ENCODE measurements at regions not wholly inside any gene's neighbourhood (a gene's known extent, or its start where the extent isn't known, plus 50 kb on each side); places are given as distances from the start of the nearest gene placed in this dataset.

DNA sequence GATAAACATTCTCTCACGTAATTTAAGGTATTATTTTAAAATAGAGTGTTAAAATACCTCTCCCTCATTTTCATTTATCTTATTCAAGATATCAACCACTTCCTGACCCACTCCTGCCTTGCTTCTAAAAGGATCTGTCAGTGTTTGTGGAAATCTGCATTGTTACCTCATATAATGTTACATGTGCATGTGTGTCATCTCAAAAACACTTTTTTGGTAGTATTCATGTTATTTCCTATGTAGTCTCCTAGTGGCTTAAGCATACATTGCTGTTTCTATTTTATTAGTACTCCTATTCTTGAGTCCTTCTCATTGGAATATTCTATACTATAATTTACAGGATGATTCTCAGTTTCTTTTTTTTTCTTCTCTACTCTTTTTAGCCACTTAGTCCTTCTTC is 1360.7 kb upstream of the CELF2 start:
- no peaks in the 10 kb centered on the region for H4K20me1 ChIP-seq (ENCODE audit: control insufficient read depth, extremely low read depth, insufficient read depth, low read length)
- H3K79me2 ChIP-seq (ENCODE audit: control insufficient read depth, insufficient read depth, low read length) = no peaks in the 10 kb centered on the region
- no peak for TF ChIP-seq EZH2 (IDR thresholded peaks at IDR 0.05; ENCODE audit: low read length)
- TF ChIP-seq CTCF (optimal IDR thresholded peaks at IDR 0.05 in 1 of 3, IDR thresholded peaks at IDR 0.05 in 1 of 3, conservative IDR thresholded peaks at IDR 0.05 in 1 of 3; ENCODE audit: extremely low read depth in 1 of 3, insufficient read depth in 2 of 3, low read length in 3 of 3) = no peak
- H3K4me3 ChIP-seq (ENCODE audit: control insufficient read depth in 2 of 3, extremely low read depth in 1 of 3, insufficient read depth in 2 of 3, low read depth in 1 of 3, low read length in 3 of 3) = no peak overlapping the region
- H2AFZ ChIP-seq (ENCODE audit: control insufficient read depth, low read length) = no peak overlapping the region
- DNase-seq (ENCODE audit: low read depth, low spot score) (no peak), FAIRE-seq (no peak)
- no peak overlapping the region for H3K4me2 ChIP-seq (ENCODE audit: control insufficient read depth, extremely low read depth, insufficient read depth, low read depth, low read length)
- no peaks in the 10 kb centered on the region for H3K27me3 ChIP-seq (ENCODE audit: control insufficient read depth, extremely low read depth, insufficient read depth, low read length)
- no peaks in the 10 kb centered on the region for H3K9me1 ChIP-seq (ENCODE audit: control insufficient read depth, extremely low read depth, insufficient read depth, low read length)
- no peaks in the 10 kb centered on the region for H3K4me1 ChIP-seq (ENCODE audit: control insufficient read depth, extremely low read depth, insufficient read depth, low read length)
- no peaks in the 10 kb centered on the region for H3K36me3 ChIP-seq (ENCODE audit: control insufficient read depth in 2 of 2, extremely low read depth in 1 of 2, insufficient read depth in 2 of 2, low read length in 2 of 2)
- dilution Hi-C loops (cut with MboI; ENCODE audit: extremely low pct_ligation_motif_present, low sequenced_read_pairs) = no loop called here
- H3K9ac ChIP-seq (ENCODE audit: control insufficient read depth, extremely low read depth, insufficient read depth, low read length) = no peak overlapping the region
- no peak overlapping the region for H3K27ac ChIP-seq (ENCODE audit: control insufficient read depth, insufficient read depth, low read length)
- no peaks in the 10 kb centered on the region for H3K9me3 ChIP-seq (ENCODE audit: control insufficient read depth, low read depth, low read length)

DNA sequence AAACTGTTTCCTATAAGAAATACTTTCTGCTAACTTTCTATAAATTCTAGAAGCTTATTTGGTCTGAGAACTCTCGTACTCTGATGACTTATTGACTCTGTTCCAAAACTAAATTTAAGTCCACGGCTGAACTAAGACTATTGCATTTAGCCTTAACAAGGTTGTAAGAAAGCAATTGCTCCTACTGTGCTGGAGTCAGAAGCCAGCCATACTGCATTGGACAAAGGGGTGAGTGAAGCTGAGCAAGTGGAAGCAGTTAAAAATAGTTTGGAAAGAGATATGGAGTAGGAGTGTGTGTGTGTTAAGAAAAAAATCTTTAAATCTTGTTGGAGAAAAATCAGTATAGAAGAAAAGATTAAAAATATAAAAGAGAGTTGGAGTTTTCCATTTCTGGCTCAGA is 1360.1 kb upstream of the CELF2 start:
- Histone ChIP-seq H3K4me3 (ENCODE audit: control insufficient read depth in 2 of 3, extremely low read depth in 1 of 3, insufficient read depth in 2 of 3, low read depth in 1 of 3, low read length in 3 of 3) (no peak overlapping the region), H2AFZ (ENCODE audit: control insufficient read depth, low read length) (no peak overlapping the region), H3K79me2 (ENCODE audit: control insufficient read depth, insufficient read depth, low read length) (no peaks in the 10 kb centered on the region), H3K4me1 (ENCODE audit: control insufficient read depth, extremely low read depth, insufficient read depth, low read length) (no peaks in the 10 kb centered on the region), H3K27ac (ENCODE audit: control insufficient read depth, insufficient read depth, low read length) (no peak overlapping the region), H3K36me3 (ENCODE audit: control insufficient read depth in 2 of 2, extremely low read depth in 1 of 2, insufficient read depth in 2 of 2, low read length in 2 of 2) (no peaks in the 10 kb centered on the region), H4K20me1 (ENCODE audit: control insufficient read depth, extremely low read depth, insufficient read depth, low read length) (no peaks in the 10 kb centered on the region), H3K9me1 (ENCODE audit: control insufficient read depth, extremely low read depth, insufficient read depth, low read length) (no peaks in the 10 kb centered on the region), H3K9ac (ENCODE audit: control insufficient read depth, extremely low read depth, insufficient read depth, low read length) (no peak overlapping the region), H3K27me3 (ENCODE audit: control insufficient read depth, extremely low read depth, insufficient read depth, low read length) (no peaks in the 10 kb centered on the region), H3K4me2 (ENCODE audit: control insufficient read depth, extremely low read depth, insufficient read depth, low read depth, low read length) (no peak overlapping the region), H3K9me3 (ENCODE audit: control insufficient read depth, low read depth, low read length) (no peaks in the 10 kb centered on the region)
- FAIRE-seq (no peak), DNase-seq (ENCODE audit: low read depth, low spot score) (no peak)
- dilution Hi-C loops (cut with MboI; ENCODE audit: extremely low pct_ligation_motif_present, low sequenced_read_pairs) = no loop called here
- TF ChIP-seq EZH2 (IDR thresholded peaks at IDR 0.05; ENCODE audit: low read length) (no peak), CTCF (optimal IDR thresholded peaks at IDR 0.05 in 1 of 3, IDR thresholded peaks at IDR 0.05 in 1 of 3, conservative IDR thresholded peaks at IDR 0.05 in 1 of 3; ENCODE audit: extremely low read depth in 1 of 3, insufficient read depth in 2 of 3, low read length in 3 of 3) (no peak)
